K562 (cell line): ENCODE measurements at regions not wholly inside any gene's neighbourhood (a gene's known extent, or its start where the extent isn't known, plus 50 kb on each side); places are given as distances from the start of the nearest gene placed in this dataset.

Experiments
- BRF1 ChIP-seq: IDR thresholded peaks from 3 replicates; pipeline ENCODE4 v1.6.1; 2011; ENCODE audit warnings: borderline replicate concordance, mild to moderate bottlenecking; ENCODE audit not compliant: insufficient read length; ENCODE audit errors: extremely low read depth
- CREB5 ChIP-seq: fragments of 250-450 bp; sonication (Bioruptor Pico); IDR thresholded peaks from 2 replicates; pipeline ENCODE4 v1.5.0; 2020; ENCODE audit warnings: mild to moderate bottlenecking
- EZH2 ChIP-seq: IDR thresholded peaks from 2 replicates; pipeline ENCODE4 v1.6.1; 2012; ENCODE audit warnings: low read depth, mild to moderate bottlenecking, inconsistent platforms, low read length, borderline replicate concordance
- FOXM1 ChIP-seq, 2 experiments: fragments of 450-650 bp in 1 of 2; sonication (generic) in 1 of 2; formaldehyde crosslinking in 1 of 2; IDR thresholded peaks; 2 replicates each; pipeline versions ENCODE4 v1.6.1 to v1.9.0; 2017 to 2022; ENCODE audit warnings: low read depth in 2 of 2, mild to moderate bottlenecking in 2 of 2, missing genetic modification reagents in 1 of 2, moderate library complexity in 1 of 2
- HNRNPLL ChIP-seq: fragments of 200-400 bp; formaldehyde crosslinking; IDR thresholded peaks from 2 replicates; pipeline ENCODE4 v1.6.1; 2017; ENCODE audit warnings: low read length, low read depth, mild to moderate bottlenecking; ENCODE audit not compliant: poor library complexity, severe bottlenecking
- PHF8 ChIP-seq: fragments of 200-600 bp; sonication (generic); IDR thresholded peaks from 2 replicates; pipeline ENCODE4 v1.6.1; 2012; ENCODE audit warnings: mixed run types, mild to moderate bottlenecking, inconsistent platforms, low read length, moderate library complexity, borderline replicate concordance
- RB1 ChIP-seq: fragments of 450-650 bp; IDR thresholded peaks from 2 replicates; pipeline ENCODE4 v1.6.1; 2017; ENCODE audit warnings: low read depth, mild to moderate bottlenecking
- TAF1 ChIP-seq: IDR thresholded peaks from 2 replicates; pipeline ENCODE4 v1.6.1; 2011; ENCODE audit warnings: mild to moderate bottlenecking, low read length, moderate library complexity; ENCODE audit not compliant: insufficient read depth, control insufficient read depth, severe bottlenecking; ENCODE audit errors: extremely low read depth
- TAF15 ChIP-seq: fragments of 200-400 bp; formaldehyde crosslinking; IDR thresholded peaks from 2 replicates; pipeline ENCODE4 v1.6.1; 2017; ENCODE audit warnings: mild to moderate bottlenecking, low read depth, low read length, moderate library complexity
- TF ChIP-seq, protein P1 (sequence below), 3 experiments: IDR thresholded peaks in 2 of 3; conservative IDR thresholded peaks in 1 of 3; 2 replicates each; pipeline ENCODE4 v1.5.1; 2011 to 2012; ENCODE audit warnings: low read length in 3 of 3, mild to moderate bottlenecking in 3 of 3, control low read depth in 2 of 3, improper control_type of control experiment in 1 of 3, inconsistent platforms in 1 of 3, low read depth in 1 of 3, mixed read lengths in 1 of 3, moderate library complexity in 1 of 3; ENCODE audit not compliant: insufficient read depth in 2 of 3

DNA sequence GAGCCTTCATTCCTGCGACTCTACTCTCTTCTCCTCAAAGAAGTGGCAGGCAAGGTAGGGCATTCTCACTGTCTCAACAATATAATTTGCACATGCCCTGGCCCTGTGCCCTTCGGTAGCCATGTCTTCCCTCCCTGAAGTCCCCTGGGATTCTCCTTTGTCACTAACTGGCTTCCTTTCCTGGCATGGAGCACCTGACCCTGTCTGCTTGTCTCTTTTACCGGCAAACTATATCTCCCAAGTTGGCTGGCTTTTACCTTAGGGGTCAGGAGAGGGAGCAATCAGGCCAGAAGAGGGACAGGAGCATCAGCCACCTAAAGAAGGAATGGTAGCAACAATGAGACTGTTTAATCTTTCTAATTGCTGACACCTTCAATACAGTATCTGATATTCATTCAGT lies 51.9 kb upstream of the RMDN2 start:
- no peak for TF ChIP-seq CREB5 (CRISPR knock-in tag)
- TF ChIP-seq BRF1 = no peak
- no peak for TF ChIP-seq RB1
- no peak for TF ChIP-seq TAF1
- TF ChIP-seq HNRNPLL = no peak
- no peak for TF ChIP-seq EZH2
- no peak for TF ChIP-seq PHF8
- TF ChIP-seq, protein P1, sequence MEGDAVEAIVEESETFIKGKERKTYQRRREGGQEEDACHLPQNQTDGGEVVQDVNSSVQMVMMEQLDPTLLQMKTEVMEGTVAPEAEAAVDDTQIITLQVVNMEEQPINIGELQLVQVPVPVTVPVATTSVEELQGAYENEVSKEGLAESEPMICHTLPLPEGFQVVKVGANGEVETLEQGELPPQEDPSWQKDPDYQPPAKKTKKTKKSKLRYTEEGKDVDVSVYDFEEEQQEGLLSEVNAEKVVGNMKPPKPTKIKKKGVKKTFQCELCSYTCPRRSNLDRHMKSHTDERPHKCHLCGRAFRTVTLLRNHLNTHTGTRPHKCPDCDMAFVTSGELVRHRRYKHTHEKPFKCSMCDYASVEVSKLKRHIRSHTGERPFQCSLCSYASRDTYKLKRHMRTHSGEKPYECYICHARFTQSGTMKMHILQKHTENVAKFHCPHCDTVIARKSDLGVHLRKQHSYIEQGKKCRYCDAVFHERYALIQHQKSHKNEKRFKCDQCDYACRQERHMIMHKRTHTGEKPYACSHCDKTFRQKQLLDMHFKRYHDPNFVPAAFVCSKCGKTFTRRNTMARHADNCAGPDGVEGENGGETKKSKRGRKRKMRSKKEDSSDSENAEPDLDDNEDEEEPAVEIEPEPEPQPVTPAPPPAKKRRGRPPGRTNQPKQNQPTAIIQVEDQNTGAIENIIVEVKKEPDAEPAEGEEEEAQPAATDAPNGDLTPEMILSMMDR (IDR thresholded peaks at IDR 0.05 in 2 of 3, conservative IDR thresholded peaks at IDR 0.05 in 1 of 3; ENCODE audit: insufficient read depth in 2 of 3, low read depth in 1 of 3, low read length in 3 of 3) = no peak
- no peak for TF ChIP-seq TAF15
- TF ChIP-seq FOXM1 (IDR thresholded peaks at IDR 0.05; ENCODE audit: low read depth) = no peak
- no peak for TF ChIP-seq FOXM1 (CRISPR knock-in tag; IDR thresholded peaks at IDR 0.05; ENCODE audit: low read depth)
